ENCODE measurements at regions not wholly inside any gene's neighbourhood (a gene's known extent, or its start where the extent isn't known, plus 50 kb on each side); places are given as distances from the start of the nearest gene placed in this dataset.

GRCh38 chr18:43877616-43878321, 600.5 kb upstream of the SYT4 start:
- TF ChIP-seq CTCF (conservative IDR thresholded peaks at IDR 0.05 in 1 of 2, IDR thresholded peaks at IDR 0.05 in 1 of 2; ENCODE audit: extremely low read depth in 1 of 2, insufficient read depth in 1 of 2, low read depth in 1 of 2, low read length in 2 of 2) = no peak
- TF ChIP-seq EZH2 (IDR thresholded peaks at IDR 0.05; ENCODE audit: borderline replicate concordance, low read length) = no peak

Measured in mammary epithelial cell (primary cell).